ENCODE measurements at regions not wholly inside any gene's neighbourhood (a gene's known extent, or its start where the extent isn't known, plus 50 kb on each side); places are given as distances from the start of the nearest gene placed in this dataset.

DNA sequence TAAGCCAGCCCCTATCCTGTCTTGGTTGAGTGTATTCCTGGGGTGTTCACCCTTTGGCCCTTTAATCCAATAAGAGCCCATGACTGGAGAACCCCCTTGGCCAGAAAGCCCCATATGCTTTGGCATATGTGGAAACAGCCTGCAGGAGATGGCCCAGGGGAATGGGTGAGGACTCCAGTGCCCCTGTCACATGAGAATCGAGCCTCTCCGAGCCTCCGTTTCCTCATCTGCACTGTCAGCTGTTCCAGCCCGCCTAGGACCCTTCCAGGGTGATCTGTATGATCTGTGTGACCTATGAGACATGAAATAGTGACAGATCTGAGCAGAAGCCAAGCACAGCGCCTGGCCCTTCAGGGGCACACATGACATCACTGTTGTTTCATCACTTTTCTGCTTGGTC, 300.7 kb downstream of the ZNF536 start:
- no peak overlapping the region for H3K4me3 ChIP-seq (ENCODE audit: low read depth, low read length)
- TF ChIP-seq, protein P1, sequence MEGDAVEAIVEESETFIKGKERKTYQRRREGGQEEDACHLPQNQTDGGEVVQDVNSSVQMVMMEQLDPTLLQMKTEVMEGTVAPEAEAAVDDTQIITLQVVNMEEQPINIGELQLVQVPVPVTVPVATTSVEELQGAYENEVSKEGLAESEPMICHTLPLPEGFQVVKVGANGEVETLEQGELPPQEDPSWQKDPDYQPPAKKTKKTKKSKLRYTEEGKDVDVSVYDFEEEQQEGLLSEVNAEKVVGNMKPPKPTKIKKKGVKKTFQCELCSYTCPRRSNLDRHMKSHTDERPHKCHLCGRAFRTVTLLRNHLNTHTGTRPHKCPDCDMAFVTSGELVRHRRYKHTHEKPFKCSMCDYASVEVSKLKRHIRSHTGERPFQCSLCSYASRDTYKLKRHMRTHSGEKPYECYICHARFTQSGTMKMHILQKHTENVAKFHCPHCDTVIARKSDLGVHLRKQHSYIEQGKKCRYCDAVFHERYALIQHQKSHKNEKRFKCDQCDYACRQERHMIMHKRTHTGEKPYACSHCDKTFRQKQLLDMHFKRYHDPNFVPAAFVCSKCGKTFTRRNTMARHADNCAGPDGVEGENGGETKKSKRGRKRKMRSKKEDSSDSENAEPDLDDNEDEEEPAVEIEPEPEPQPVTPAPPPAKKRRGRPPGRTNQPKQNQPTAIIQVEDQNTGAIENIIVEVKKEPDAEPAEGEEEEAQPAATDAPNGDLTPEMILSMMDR (IDR thresholded peaks at IDR 0.05; ENCODE audit: insufficient read depth, low read length): no peak
- DNase-seq (ENCODE audit: low read depth): no peak

- H3K4me3 ChIP-seq (ENCODE audit: low read depth, low read length): no peak overlapping the region
- TF ChIP-seq, protein P1 (IDR thresholded peaks at IDR 0.05; ENCODE audit: insufficient read depth, low read length): no peak
- DNase-seq (ENCODE audit: low read depth): peak; percentile 5
These were observed 299.5 kb downstream of the ZNF536 start for GRCh38 chr19:30671622-30672051.

- TF ChIP-seq, protein P1 (IDR thresholded peaks at IDR 0.05; ENCODE audit: insufficient read depth, low read length): no peak
- DNase-seq (ENCODE audit: low read depth): no peak
- no peak overlapping the region for H3K4me3 ChIP-seq (ENCODE audit: low read depth, low read length)
These were observed 299.1 kb downstream of the ZNF536 start for GRCh38 chr19:30671367-30671619.

DNA sequence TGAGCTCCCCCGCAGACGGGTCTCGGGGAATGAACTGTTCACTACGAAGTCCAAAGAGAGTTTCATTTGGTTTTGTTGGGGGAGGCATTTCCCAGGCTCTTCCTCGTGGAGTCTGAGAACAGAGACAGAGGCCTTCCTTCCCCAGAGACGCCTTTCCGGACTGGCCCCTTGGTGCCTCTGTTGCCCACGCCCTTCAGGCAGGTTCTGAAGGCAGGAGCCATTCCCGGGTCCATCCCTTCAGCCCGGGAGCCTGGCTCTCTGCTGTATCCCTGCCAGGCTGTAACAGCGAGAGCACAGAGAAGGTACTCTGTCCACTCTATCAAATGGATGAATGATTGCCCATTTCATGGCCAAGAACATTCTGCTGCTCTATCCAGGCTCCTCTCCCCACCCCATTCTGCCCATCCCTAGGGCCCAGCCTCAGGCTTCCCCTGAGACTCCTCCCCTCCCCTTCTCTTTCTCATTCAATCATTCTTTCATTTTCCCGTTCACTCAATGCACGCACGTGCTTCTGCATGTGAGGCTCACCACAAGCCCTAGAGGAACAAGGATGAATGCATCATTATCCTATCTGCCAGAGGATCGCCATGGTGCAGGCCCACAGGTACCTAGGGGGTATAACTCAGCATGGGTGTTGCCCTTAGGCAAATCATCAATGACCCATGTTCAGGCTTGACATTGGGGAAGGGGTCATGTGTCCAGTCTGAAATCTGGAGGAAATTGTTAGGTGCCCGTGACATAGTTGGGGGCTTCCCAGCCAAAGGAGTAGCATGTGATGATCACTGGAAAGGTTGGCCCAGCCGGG, 298.6 kb downstream of the ZNF536 start:
- TF ChIP-seq, protein P1 (IDR thresholded peaks at IDR 0.05; ENCODE audit: insufficient read depth, low read length): no peak
- no peak for DNase-seq (ENCODE audit: low read depth)

GRCh38 chr19:30670011-30670329, 297.8 kb downstream of the ZNF536 start:
- TF ChIP-seq, protein P1 (IDR thresholded peaks at IDR 0.05; ENCODE audit: insufficient read depth, low read length): no peak
- DNase-seq (ENCODE audit: low read depth): no peak
- H3K4me3 ChIP-seq (ENCODE audit: low read depth, low read length): no peak overlapping the region

More for the DNA sequence above, 298.6 kb downstream of the ZNF536 start:
- H3K4me3 ChIP-seq (ENCODE audit: low read depth, low read length): no peak overlapping the region

DNA sequence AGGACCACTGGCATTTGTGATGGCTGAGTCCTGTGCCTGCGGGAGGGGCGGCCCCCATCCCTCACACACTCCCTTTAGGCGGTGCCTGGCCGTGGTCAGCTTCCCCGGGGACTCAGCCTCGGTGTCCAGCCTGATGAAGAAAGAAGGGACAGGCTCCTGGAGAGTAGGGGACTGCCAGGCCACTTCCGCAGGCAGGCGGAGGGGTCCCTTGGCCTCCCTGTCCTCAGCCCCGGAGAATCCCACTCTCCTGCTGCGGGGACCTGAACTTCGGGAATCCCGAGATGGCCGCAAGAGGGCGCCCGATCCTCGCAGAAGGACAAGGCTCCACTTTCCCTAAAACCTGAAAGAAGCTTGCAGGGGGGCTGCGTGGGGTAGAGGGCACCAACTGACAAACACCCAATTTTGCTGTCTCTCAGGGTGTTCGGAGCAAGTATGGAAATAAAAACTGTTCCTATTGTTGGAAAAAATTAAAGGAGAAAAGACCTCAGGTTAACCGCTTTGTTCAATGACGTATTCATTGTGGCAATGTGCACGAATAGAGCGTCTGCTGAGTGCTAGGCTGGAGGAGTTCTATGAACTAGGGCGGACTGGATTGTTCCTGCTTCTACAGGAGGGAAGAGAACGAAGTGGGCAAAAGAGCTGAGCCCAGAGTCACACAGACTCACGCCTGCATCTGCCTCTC, 297.3 kb downstream of the ZNF536 start:
- no peak overlapping the region for H3K4me3 ChIP-seq (ENCODE audit: low read depth, low read length)
- TF ChIP-seq, protein P1 (IDR thresholded peaks at IDR 0.05; ENCODE audit: insufficient read depth, low read length): peak; percentile 81
- DNase-seq (ENCODE audit: low read depth): peak; percentile 42

All from fibroblast of the aortic adventitia (primary cell).